ENCODE measurements at regions not wholly inside any gene's neighbourhood (a gene's known extent, or its start where the extent isn't known, plus 50 kb on each side); places are given as distances from the start of the nearest gene placed in this dataset.

GRCh38 chr14:71602524-71602923 lies 329.7 kb upstream of the RGS6 start:
- no peaks in the 10 kb centered on the region for H3K27me3 ChIP-seq (ENCODE audit: insufficient read depth, poor library complexity, severe bottlenecking)
- no peak overlapping the region for H3K4me3 ChIP-seq (replicated peaks; ENCODE audit: insufficient read depth, low read length)
- no peak for DNase-seq (ENCODE audit: low read depth in 1 of 2, low spot score in 1 of 2)
- TF ChIP-seq REST (IDR thresholded peaks at IDR 0.05; ENCODE audit: insufficient replicate concordance, low read depth) = no peak
- no peak for TF ChIP-seq POLR2AphosphoS5 (IDR thresholded peaks at IDR 0.05; ENCODE audit: low read depth)
- TF ChIP-seq SPI1 (IDR thresholded peaks at IDR 0.05; ENCODE audit: borderline replicate concordance, low read depth) = no peak
- TF ChIP-seq GABPA (IDR thresholded peaks at IDR 0.05; ENCODE audit: low read depth) = no peak
- no peak for TF ChIP-seq CTCF (IDR thresholded peaks at IDR 0.05; ENCODE audit: insufficient read depth, low read length)
- no peak overlapping the region for H3K27ac ChIP-seq (replicated peaks)

GRCh38 chr14:71604231-71604630 lies 328.0 kb upstream of the RGS6 start:
- Histone ChIP-seq H3K27ac (replicated peaks) (no peak overlapping the region), H3K4me3 (replicated peaks; ENCODE audit: insufficient read depth, low read length) (no peak overlapping the region), H3K27me3 (ENCODE audit: insufficient read depth, poor library complexity, severe bottlenecking) (no peaks in the 10 kb centered on the region)
- DNase-seq (ENCODE audit: low read depth in 1 of 2, low spot score in 1 of 2) = no peak
- no peak for TF ChIP-seq GABPA (IDR thresholded peaks at IDR 0.05; ENCODE audit: low read depth)
- no peak for TF ChIP-seq REST (IDR thresholded peaks at IDR 0.05; ENCODE audit: insufficient replicate concordance, low read depth)
- no peak for TF ChIP-seq CTCF (IDR thresholded peaks at IDR 0.05; ENCODE audit: insufficient read depth, low read length)
- TF ChIP-seq SPI1 (IDR thresholded peaks at IDR 0.05; ENCODE audit: borderline replicate concordance, low read depth) = no peak
- TF ChIP-seq POLR2AphosphoS5 (IDR thresholded peaks at IDR 0.05; ENCODE audit: low read depth) = no peak

GRCh38 chr14:71606064-71606463 lies 326.2 kb upstream of the RGS6 start:
- no peak for DNase-seq (ENCODE audit: low read depth in 1 of 2, low spot score in 1 of 2)
- TF ChIP-seq SPI1 (IDR thresholded peaks at IDR 0.05; ENCODE audit: borderline replicate concordance, low read depth) (no peak), POLR2AphosphoS5 (IDR thresholded peaks at IDR 0.05; ENCODE audit: low read depth) (no peak), GABPA (IDR thresholded peaks at IDR 0.05; ENCODE audit: low read depth) (no peak), REST (IDR thresholded peaks at IDR 0.05; ENCODE audit: insufficient replicate concordance, low read depth) (no peak), CTCF (IDR thresholded peaks at IDR 0.05; ENCODE audit: insufficient read depth, low read length) (no peak)
- no peak overlapping the region for H3K27ac ChIP-seq (replicated peaks)
- H3K4me3 ChIP-seq (replicated peaks; ENCODE audit: insufficient read depth, low read length) = no peak overlapping the region
- no peaks in the 10 kb centered on the region for H3K27me3 ChIP-seq (ENCODE audit: insufficient read depth, poor library complexity, severe bottlenecking)
